ENCODE measurements at regions not wholly inside any gene's neighbourhood (a gene's known extent, or its start where the extent isn't known, plus 50 kb on each side); places are given as distances from the start of the nearest gene placed in this dataset.

DNA sequence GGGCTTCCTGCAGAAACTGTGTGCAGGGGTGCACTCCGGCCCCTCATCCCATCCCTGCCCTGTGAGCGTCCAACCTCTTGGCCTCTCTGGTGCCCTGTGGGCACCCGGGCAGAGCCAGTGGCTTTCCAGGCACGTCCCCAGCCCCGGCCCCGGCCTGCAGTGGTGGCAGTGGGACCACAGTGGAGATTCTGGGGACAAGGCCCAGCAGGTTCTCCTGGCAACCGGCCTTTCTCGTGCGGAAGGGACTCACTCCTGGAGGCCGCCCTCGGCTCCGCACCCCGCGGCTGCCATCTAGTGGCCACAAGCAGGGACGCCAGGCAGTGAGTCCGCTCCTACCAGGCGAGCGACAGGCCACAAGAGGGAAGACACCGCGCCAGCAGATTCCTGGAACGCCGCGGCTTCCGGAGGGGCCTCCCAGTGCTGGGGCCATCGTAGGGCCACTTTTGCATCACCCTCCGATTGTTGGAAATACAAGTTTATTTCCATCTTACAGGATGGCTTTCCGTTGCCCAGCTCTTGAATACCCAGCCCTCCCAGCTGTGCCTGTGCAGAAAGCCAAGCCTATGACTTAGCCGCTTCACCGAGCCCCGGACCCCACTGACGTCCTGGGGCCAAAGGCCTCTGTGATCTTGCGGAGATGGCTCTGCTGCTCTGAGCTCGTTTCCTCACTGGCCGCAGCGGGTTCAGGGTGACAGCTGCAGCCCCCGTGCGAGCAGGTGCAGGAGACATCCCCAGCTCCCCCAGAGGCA lies 357.3 kb downstream of the CTTN start (continued):
- no peak for TF ChIP-seq SIN3A (IDR thresholded peaks at IDR 0.05; ENCODE audit: borderline replicate concordance, low read depth, low read length)

DNA sequence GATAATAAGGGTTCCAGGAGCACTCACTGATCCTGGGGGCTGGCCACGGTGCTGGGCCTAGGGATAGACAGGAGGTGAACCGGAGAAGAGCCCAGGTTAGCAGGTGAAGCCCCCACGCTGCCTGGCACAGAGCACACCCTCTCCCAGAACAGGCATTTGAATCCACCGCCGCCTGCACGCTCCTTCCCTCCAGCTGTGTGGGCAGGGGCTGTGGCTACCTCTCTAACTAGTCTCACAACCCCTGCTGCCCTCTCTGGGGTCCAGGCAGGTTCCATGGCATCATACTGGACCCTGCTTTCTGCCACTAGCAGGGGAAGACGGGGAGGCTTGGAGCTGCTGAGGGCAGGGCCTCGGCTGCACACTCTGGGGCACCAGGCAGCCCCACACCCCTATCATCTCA lies 358.0 kb downstream of the CTTN start:
- H3K4me3 ChIP-seq (ENCODE audit: low read depth in 2 of 2, low read length in 1 of 2): no peak overlapping the region
- H3K9me3 ChIP-seq: peaks cover 2% of the 10 kb centered on the region; the same call in 1 of the 2 replicates
- CTCF ChIA-PET: interaction anchor here (0.7 to 5.7 kb wide), 40 partner anchors 12 to 400 kb away, joined by 3 to 80 read pairs (median 4); no protein-coding TSS in a partner anchor

More for the DNA sequence above, 358.0 kb downstream of the CTTN start:
- H3K36me3 ChIP-seq (replicated peaks in 1 of 2; ENCODE audit: control insufficient read depth in 1 of 2, insufficient read depth in 2 of 2, low read length in 1 of 2): no peaks in the 10 kb centered on the region
- no peak overlapping the region for H3K4me2 ChIP-seq
- WGBS (ENCODE audit: low lambda C conversion rate): 53% methylated on average over 5 of the region's 8 CpGs
- POLR2A ChIA-PET: no interaction called here
- H3K27me3 ChIP-seq (ENCODE audit: insufficient read depth): no peaks in the 10 kb centered on the region
- H3F3A ChIP-seq (replicated peaks; ENCODE audit: insufficient read depth): no peaks in the 10 kb centered on the region
- no peaks in the 10 kb centered on the region for H3K79me2 ChIP-seq (ENCODE audit: insufficient read depth)
- no peaks in the 10 kb centered on the region for H3K9me2 ChIP-seq
- H3K9ac ChIP-seq: no peak overlapping the region
- TF ChIP-seq EZH2phosphoT487 (IDR thresholded peaks at IDR 0.05; ENCODE audit: borderline replicate concordance, low read depth) (no peak), CHD2 (IDR thresholded peaks at IDR 0.05; ENCODE audit: low read length, partially characterized antibody) (no peak), RCOR1 (IDR thresholded peaks at IDR 0.05; ENCODE audit: low read length) (no peak), NFIC (IDR thresholded peaks at IDR 0.05; ENCODE audit: borderline replicate concordance) (no peak), EP300 (IDR thresholded peaks at IDR 0.05; ENCODE audit: borderline replicate concordance in 1 of 2, low read depth in 1 of 2, low read length in 1 of 2) (no peak), YY1 (IDR thresholded peaks at IDR 0.05; ENCODE audit: low read depth) (no peak), MXI1 (IDR thresholded peaks at IDR 0.05; ENCODE audit: low read depth, low read length) (no peak)
- TF ChIP-seq, protein P1, sequence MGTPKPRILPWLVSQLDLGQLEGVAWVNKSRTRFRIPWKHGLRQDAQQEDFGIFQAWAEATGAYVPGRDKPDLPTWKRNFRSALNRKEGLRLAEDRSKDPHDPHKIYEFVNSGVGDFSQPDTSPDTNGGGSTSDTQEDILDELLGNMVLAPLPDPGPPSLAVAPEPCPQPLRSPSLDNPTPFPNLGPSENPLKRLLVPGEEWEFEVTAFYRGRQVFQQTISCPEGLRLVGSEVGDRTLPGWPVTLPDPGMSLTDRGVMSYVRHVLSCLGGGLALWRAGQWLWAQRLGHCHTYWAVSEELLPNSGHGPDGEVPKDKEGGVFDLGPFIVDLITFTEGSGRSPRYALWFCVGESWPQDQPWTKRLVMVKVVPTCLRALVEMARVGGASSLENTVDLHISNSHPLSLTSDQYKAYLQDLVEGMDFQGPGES (IDR thresholded peaks at IDR 0.05; ENCODE audit: low read depth, low read length): no peak
- TF ChIP-seq, protein P2, sequence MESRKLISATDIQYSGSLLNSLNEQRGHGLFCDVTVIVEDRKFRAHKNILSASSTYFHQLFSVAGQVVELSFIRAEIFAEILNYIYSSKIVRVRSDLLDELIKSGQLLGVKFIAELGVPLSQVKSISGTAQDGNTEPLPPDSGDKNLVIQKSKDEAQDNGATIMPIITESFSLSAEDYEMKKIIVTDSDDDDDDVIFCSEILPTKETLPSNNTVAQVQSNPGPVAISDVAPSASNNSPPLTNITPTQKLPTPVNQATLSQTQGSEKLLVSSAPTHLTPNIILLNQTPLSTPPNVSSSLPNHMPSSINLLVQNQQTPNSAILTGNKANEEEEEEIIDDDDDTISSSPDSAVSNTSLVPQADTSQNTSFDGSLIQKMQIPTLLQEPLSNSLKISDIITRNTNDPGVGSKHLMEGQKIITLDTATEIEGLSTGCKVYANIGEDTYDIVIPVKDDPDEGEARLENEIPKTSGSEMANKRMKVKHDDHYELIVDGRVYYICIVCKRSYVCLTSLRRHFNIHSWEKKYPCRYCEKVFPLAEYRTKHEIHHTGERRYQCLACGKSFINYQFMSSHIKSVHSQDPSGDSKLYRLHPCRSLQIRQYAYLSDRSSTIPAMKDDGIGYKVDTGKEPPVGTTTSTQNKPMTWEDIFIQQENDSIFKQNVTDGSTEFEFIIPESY (IDR thresholded peaks at IDR 0.05; ENCODE audit: borderline replicate concordance, low read depth): no peak
- TF ChIP-seq, protein P3, sequence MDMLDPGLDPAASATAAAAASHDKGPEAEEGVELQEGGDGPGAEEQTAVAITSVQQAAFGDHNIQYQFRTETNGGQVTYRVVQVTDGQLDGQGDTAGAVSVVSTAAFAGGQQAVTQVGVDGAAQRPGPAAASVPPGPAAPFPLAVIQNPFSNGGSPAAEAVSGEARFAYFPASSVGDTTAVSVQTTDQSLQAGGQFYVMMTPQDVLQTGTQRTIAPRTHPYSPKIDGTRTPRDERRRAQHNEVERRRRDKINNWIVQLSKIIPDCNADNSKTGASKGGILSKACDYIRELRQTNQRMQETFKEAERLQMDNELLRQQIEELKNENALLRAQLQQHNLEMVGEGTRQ (IDR thresholded peaks at IDR 0.05; ENCODE audit: borderline replicate concordance, low read depth, low read length): no peak
- TF ChIP-seq, protein P4, sequence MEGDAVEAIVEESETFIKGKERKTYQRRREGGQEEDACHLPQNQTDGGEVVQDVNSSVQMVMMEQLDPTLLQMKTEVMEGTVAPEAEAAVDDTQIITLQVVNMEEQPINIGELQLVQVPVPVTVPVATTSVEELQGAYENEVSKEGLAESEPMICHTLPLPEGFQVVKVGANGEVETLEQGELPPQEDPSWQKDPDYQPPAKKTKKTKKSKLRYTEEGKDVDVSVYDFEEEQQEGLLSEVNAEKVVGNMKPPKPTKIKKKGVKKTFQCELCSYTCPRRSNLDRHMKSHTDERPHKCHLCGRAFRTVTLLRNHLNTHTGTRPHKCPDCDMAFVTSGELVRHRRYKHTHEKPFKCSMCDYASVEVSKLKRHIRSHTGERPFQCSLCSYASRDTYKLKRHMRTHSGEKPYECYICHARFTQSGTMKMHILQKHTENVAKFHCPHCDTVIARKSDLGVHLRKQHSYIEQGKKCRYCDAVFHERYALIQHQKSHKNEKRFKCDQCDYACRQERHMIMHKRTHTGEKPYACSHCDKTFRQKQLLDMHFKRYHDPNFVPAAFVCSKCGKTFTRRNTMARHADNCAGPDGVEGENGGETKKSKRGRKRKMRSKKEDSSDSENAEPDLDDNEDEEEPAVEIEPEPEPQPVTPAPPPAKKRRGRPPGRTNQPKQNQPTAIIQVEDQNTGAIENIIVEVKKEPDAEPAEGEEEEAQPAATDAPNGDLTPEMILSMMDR (IDR thresholded peaks at IDR 0.05): no peak
- TF ChIP-seq, protein P5, sequence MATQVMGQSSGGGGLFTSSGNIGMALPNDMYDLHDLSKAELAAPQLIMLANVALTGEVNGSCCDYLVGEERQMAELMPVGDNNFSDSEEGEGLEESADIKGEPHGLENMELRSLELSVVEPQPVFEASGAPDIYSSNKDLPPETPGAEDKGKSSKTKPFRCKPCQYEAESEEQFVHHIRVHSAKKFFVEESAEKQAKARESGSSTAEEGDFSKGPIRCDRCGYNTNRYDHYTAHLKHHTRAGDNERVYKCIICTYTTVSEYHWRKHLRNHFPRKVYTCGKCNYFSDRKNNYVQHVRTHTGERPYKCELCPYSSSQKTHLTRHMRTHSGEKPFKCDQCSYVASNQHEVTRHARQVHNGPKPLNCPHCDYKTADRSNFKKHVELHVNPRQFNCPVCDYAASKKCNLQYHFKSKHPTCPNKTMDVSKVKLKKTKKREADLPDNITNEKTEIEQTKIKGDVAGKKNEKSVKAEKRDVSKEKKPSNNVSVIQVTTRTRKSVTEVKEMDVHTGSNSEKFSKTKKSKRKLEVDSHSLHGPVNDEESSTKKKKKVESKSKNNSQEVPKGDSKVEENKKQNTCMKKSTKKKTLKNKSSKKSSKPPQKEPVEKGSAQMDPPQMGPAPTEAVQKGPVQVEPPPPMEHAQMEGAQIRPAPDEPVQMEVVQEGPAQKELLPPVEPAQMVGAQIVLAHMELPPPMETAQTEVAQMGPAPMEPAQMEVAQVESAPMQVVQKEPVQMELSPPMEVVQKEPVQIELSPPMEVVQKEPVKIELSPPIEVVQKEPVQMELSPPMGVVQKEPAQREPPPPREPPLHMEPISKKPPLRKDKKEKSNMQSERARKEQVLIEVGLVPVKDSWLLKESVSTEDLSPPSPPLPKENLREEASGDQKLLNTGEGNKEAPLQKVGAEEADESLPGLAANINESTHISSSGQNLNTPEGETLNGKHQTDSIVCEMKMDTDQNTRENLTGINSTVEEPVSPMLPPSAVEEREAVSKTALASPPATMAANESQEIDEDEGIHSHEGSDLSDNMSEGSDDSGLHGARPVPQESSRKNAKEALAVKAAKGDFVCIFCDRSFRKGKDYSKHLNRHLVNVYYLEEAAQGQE (IDR thresholded peaks at IDR 0.05; ENCODE audit: low read depth, low read length): no peak
- no peak overlapping the region for H2AFZ ChIP-seq (ENCODE audit: low read depth)
- H3K27ac ChIP-seq (ENCODE audit: low read depth in 2 of 2, low read length in 1 of 2): no peak overlapping the region
- H3K4me1 ChIP-seq (ENCODE audit: control insufficient read depth in 1 of 2, insufficient read depth in 2 of 2, low read depth in 1 of 2, low read length in 1 of 2): peaks cover 0 to 8% of the 10 kb centered on the region in 2 experiments; a peak in 1 of 4 replicates
- no peak for DNase-seq
- H4K20me1 ChIP-seq (ENCODE audit: insufficient read depth): no peaks in the 10 kb centered on the region

Measured in SK-N-SH (cell line).